ENCODE measurements at regions not wholly inside any gene's neighbourhood (a gene's known extent, or its start where the extent isn't known, plus 50 kb on each side); places are given as distances from the start of the nearest gene placed in this dataset.
"Not testable (repeated sequence)": the region's sequence is repeated elsewhere in the genome, so short reads cannot be mapped to it uniquely, and the experiment has no call there.

GRCh38 chr1:56267611-56268010 lies 311.8 kb downstream of the PLPP3 start:
- no peak for DNase-seq (ENCODE audit: low read depth)

- DNase-seq (ENCODE audit: low read depth) = no peak
These were observed 313.0 kb downstream of the PLPP3 start for GRCh38 chr1:56266359-56266758.

DNA sequence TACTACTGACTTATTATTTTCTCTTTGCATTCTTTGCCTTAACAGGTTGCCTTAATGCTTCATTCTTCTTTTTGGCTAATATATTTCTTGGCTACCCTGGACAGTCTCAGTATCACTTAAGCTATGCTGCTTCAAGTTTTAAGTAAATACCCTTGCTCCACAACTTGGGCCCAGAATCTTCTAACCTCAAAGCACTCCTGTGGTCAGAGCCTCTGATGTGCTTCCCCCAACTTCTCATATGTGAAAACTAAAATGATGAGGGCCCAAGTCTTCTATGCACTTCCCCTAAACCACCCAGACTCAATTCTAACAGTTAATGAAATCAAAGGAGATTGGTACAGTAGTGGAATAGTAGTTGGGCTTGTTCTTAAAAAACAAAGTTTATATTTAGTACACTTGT lies 314.1 kb downstream of the PLPP3 start:
- no peak for DNase-seq (ENCODE audit: low read depth)

DNA sequence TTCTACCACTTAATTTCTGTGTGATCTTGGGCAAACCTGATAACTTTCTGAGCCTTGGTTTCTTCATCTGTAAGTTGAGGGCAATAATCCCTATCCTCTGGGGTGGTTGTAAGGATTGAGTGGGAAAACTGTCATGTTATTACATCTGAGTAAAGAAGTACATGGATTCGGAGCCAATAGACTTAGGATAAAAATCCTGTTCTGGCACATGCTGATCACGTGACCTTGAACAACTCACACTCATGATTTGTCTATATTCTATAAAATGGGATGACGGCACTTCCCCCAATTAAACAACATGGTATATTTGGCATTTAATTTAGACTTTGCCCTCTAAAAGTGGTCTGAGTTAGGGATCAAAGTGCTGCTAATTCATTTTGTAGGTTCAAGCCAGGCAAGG lies 315.5 kb downstream of the PLPP3 start:
- DNase-seq (ENCODE audit: low read depth) = no peak

- no peak for DNase-seq (ENCODE audit: low read depth)
These were observed 321.0 kb downstream of the PLPP3 start for GRCh38 chr1:56258371-56258770.

DNA sequence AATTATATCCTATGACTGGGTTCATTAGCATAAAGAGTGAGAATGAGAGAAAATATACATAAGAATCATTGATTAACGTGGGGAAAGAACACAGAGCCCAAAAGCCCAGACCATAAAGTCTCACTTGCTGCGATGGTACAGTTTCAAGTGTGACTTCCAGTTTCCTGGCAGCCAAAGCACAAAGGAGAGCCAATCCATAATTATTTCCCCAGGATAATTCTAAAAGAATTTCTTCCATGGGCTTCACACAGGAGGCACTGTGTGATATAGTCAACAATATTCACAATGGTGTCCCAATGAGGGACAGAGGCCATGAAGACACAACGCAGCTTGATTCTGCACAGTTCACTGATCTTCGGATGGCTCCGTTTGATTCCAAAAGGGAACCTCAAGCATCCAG lies 321.6 kb downstream of the PLPP3 start:
- DNase-seq (ENCODE audit: low read depth) = no peak

- DNase-seq (ENCODE audit: low read depth) = no peak
These were observed 323.0 kb downstream of the PLPP3 start for GRCh38 chr1:56256153-56257000.

GRCh38 chr1:56255516-56256152 lies 323.7 kb downstream of the PLPP3 start:
- DNase-seq (ENCODE audit: low read depth) = no peak

DNA sequence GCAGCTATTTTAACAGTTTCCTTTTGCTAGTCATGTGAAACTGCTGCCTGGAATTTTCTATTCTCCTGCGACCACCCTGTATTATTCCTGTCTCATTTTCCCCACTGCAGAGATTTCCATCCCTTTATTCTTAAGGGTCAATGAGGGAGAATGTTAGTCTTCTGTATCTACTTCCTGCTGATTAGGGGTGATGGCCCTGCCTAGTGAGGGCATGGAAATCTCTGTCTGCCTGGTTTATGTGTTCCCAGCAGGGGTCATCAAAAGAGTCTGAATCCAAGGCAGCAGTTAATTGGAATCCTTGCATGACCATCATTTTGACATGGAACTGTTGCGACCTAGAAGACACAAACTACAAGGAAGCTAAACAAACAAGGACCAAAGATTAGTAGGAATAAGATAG lies 325.2 kb downstream of the PLPP3 start:
- DNase-seq (ENCODE audit: low read depth) = no peak

GRCh38 chr1:56250809-56251208 lies 328.6 kb downstream of the PLPP3 start:
- no peak for DNase-seq (ENCODE audit: low read depth)

DNA sequence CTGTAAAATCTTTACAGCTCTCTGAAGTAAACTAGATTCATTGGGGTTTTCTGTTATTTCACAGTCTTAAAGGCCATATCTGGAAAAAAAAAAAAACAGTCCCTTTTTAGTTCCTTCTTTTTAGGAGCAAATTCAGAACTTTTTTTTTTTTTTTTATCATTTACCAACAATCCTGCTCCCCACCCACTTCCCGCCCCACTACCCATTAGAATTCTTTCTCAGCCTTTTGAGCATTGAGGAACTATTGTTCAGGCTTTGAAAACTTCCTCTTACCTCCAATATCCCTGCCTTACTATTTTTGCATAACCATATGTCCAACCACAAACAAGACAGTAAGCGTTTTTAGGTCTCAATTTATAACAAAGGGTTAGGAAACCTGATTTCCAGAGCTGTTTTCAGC lies 330.1 kb downstream of the PLPP3 start:
- no peak for DNase-seq (ENCODE audit: low read depth)

GRCh38 chr1:56248138-56248537 lies 331.2 kb downstream of the PLPP3 start:
- DNase-seq (ENCODE audit: low read depth) = no peak

DNA sequence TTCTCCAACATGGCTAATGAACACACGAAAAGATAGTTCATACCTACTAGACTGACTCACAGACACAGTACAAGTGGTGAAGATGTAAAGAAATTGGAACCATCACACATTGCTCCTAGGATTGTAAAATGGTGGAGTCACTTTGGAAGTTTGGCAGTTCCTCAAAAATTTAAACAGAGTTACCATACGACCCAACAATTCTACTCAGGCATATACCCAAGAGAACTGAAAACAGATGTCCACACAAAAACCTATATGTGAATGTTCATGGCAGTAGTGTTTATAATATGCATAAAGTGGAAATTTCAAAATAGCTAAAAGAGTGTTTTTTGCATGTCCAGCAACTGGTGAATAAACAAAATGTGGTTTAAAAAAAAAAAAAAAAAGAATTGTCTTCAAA lies 332.6 kb downstream of the PLPP3 start:
- not testable (repeated sequence) for DNase-seq (ENCODE audit: low read depth)

GRCh38 chr1:56240400-56240799 lies 339.0 kb downstream of the PLPP3 start:
- DNase-seq (ENCODE audit: low read depth) = no peak

GRCh38 chr1:56237491-56238064 lies 341.8 kb downstream of the PLPP3 start:
- DNase-seq (ENCODE audit: low read depth) = no peak

GRCh38 chr1:56236688-56237087 lies 342.7 kb downstream of the PLPP3 start:
- no peak for DNase-seq (ENCODE audit: low read depth)

DNA sequence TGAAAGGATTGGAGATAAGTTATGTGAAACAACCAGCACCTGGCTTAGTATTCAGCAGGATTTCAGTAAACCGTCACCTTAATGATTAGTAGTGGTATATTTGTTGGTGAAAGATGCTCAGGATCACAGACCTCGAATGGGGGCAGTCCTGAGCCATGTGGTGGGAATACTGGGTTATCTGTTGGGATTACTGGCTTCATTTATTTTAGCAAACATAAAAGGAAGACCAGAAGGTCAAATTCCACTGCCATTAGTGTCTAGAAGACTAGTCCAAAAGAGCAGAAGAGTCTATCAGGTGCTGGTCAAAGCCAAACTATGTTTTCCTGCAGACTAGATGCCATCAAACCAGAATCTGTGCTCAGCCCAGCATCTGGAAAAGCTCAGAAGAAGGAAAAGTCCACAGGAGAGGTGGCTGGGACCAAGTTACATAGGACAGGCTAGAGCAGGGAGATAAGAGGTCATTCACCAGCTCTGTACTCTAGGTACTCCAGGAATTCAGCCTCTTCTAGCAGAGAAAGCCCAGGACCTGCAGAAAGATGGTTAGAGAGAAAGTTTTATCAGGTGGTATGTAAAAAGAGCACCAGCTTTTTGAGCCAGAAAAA lies 343.4 kb downstream of the PLPP3 start:
- no peak for DNase-seq (ENCODE audit: low read depth)

GRCh38 chr1:56229186-56229585 lies 350.2 kb downstream of the PLPP3 start:
- no peak for DNase-seq (ENCODE audit: low read depth)

GRCh38 chr1:56227886-56228285 lies 351.5 kb downstream of the PLPP3 start:
- DNase-seq (ENCODE audit: low read depth) = no peak

GRCh38 chr1:56227401-56227800 lies 352.0 kb downstream of the PLPP3 start:
- no peak for DNase-seq (ENCODE audit: low read depth)

GRCh38 chr1:56225964-56226815 lies 353.2 kb downstream of the PLPP3 start:
- DNase-seq (ENCODE audit: low read depth) = no peak

GRCh38 chr1:56223968-56224367 lies 355.4 kb downstream of the PLPP3 start:
- no peak for DNase-seq (ENCODE audit: low read depth)
